ENCODE measurements at regions not wholly inside any gene's neighbourhood (a gene's known extent, or its start where the extent isn't known, plus 50 kb on each side); places are given as distances from the start of the nearest gene placed in this dataset.

GRCh38 chr16:86987746-86988670 is 329.2 kb downstream of the C16orf95 start:
- no peak for DNase-seq

- no peak for DNase-seq
Measured at GRCh38 chr16:86988920-86989696, 328.1 kb downstream of the C16orf95 start.

DNA sequence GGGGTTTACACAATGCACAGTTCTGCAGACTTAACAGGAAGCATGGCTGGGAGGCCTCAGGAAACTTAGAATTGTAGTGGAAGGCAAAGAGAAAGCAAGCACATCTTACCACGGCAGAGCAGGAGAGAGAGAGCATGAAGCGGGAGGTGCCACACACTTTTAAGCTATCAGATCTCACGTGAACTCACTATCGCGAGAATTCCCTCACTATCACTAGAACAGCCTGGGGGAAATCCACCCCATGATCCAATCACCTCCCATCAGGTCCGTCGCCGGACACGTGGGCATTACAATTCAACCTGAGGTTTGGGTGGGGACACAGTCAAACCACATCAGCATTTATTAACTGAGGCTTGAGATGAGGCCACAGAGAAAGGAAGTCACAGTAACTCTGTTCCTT is 326.7 kb downstream of the C16orf95 start:
- peak; percentile 15 for DNase-seq

DNA sequence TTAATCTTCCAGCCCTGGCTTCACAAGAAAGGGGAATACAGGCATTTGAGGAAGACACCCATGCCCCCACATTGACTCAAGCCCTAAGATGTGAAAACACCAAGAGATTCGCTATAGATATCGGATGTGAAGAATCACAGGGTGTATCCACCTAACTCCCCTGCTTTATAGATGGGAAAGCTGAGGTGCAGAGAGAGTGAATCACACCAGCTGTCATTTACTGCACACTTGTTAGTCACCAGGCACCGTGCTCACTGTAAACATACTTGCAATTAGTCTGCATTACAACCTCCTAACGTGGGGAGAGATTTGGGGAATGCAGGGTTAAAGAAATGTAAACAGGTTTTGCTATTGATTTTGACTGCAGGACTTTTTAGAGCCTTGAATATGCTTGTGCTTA is 325.5 kb downstream of the C16orf95 start:
- no peak for DNase-seq

DNA sequence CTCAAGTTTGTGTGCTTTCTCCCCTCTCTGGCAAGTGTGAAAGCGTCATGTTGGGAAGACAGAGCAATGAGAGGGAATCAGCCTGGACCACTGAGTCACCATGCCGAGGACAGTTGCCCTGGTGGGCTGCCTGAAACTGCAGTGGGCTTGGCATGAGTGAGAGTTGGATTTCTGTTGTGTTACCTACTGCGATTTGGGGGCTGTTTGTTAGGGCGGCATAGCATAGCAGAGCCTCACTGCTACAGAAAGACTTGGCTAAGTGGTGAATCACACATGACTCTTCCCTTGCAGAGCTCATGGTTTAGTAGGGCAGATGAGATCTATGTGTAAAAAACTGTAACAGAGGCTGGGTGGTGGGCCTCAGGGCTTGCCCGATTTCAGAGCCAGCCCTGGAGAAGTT is 324.6 kb downstream of the C16orf95 start:
- DNase-seq: no peak

- no peak for DNase-seq
Measured at GRCh38 chr16:86993426-86994110, 323.6 kb downstream of the C16orf95 start.

DNA sequence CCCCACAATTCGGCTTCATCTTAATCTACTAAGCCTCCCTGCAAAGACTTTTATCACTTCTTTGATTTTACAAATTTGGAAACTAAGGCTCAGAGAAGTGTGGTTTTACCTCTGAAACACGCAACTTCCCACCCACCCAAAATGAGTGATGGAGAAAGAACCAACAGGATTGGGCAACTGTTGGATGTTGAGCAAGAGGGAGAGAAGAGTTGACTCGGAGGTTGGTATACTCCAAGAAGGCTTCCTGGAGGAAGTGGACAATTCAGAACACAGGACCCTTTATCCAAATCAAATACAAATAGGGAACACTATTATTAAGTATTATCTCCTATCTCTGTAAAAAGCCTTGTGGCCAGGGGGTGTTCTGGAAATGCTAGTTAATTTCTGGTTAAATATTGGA is 323.0 kb downstream of the C16orf95 start:
- no peak for DNase-seq

DNA sequence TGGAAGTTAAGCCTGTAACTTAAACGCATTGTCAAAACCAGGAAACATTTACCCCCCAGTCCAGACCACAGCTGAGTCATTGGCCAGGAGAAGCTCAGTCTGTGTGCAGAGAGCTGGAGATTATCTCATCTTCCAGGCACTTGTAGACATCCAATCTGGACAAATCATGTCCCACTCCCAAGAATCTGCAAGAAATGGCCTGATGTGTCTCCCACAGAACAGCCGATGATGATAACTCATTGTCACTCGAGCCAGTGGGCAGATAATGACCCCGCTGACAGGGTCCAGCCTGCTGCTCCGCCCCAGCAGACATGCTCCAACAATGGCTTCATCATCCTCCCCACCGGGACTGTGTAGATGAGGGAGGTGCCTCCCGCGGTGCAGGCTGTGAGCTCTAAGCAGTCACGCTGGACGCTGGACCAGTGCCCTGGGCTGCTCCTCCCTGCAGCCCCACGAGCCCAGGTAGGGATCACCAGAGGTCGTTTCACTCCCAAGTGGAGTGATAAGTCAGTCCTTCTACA is 322.5 kb downstream of the C16orf95 start:
- DNase-seq: peak; percentile 40

DNA sequence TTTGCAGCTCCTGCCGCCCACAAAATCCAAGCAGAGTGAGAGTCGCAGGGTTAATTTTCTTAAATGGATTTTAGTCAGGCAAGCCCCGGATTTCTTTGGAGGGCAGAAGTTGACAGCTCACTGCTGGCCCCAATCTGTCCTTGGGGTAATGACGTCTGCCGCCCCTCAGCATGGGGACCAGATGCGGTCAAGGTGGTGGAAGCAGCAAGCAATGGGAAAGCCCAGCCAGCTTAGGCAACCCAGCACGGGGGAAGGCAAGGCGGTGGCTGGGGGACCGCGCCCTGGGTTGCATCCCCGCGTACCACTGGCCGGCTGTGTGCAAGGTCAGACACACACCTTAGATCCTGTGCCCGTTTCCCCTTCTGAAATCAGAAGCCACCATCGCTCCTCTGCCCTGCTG is 321.7 kb downstream of the C16orf95 start:
- no peak for DNase-seq

DNA sequence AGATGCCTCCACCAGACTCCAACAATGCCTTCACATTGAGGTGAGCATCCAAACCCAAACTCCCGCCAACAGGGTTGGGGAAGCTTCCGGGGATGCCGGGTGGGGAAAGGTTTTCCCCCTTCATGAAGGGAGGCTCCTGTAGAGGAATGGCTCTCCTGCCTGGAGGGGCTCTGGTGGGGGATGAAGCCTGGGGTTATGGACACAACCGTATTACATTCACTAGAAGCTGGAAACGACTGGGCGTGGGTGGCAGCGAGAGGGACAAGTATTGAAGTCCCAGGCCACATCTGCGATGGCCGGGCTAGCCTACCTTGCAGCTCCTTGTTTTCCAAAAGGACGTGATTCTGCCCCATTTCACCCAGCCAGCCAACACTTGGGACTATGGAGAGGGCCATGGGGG is 321.1 kb downstream of the C16orf95 start:
- no peak for DNase-seq

DNA sequence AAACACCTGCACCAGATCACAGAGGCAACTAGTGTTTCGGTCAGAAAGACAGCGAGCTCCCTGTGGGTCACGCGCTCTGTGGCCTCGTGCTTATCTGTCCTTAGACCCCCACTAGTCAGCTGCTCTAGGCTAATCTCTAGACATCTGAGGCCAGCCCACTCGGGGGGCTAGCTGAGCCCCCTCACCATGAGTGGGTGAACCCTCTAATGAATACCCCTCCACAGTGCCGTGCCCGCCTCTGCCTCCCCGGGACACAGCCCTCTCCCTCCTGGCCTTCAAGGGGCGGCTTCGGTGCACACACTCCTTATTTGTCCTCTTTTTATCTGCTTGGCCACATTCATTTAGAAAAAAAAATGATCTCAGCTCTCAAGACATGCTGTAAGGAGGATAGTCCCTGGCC is 320.1 kb downstream of the C16orf95 start:
- no peak for DNase-seq

DNA sequence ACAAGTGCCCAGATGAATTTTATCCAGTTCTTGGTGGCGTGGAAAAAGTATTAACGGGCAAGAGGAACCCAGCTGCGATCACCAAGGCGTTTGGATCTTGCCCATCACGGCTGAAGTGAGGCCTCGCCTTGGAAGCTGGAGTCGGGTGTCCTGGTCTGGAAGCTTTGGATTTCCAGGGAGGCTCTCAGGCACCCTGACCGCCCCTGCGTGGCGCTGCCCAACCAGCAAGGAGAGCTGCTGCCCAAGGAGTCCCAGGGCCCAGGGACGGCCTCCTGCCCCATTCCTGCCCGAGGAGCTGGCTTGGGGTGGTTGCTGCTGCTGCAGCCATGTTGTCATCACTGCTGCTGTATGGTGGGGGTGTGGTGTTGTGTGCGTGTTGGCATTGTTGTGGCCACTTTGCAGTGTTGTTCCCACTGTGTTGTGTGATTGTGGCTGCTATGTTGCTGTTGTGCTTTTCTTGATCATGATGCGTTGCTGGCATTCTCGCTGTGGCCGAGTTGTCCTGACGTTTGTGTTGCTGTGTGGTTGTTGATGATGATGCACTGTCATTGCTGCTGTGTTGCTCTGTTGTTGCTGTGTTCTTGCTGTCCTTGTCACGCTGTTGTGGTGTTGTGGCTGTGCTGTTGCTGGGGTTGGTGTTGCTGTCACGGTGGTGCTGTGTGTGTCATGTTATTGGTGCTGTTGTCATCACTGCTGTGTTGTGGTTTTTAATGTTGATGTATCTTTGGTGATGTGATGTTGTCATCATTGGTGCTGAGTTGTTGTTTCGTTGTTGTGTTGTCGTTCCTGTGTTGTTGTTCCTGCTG is 318.8 kb downstream of the C16orf95 start:
- DNase-seq: no peak

DNA sequence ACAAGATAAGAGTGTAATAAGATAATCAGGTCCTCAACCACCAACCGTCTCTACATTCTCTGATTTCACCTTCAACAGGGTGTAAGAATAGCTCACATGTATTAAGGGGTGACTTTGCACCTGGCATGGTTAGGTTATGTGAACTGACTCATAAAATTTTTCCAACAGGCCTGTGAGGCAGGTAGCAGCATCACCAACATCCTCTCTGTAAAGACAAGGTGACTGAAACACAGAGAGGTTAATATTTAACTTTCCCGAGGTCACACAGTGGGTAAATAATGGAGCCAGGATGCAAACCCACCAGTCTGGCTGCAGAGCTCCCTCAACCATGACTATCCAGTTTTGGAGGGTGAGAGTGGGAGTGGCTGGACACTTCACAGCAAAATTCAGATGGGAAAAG is 317.2 kb downstream of the C16orf95 start:
- DNase-seq: no peak

GRCh38 chr16:87002717-87003413 is 314.3 kb downstream of the C16orf95 start:
- DNase-seq: no peak

DNA sequence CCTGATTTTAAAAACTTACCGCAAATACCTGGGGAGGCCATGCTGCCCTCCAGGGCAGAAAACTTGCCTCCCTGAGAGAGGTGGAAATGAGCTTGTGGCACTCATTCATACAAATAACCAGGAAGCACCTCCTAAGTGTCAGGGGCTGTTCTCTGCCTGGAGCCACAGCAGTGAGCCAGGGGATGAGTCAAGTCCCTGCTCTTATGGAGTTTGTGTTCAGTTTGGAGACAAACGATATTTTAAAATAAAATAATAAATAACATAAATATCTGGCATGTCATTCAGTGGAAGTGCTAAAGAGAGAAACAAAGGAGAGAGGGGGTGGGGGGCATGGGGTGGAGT is 313.8 kb downstream of the C16orf95 start:
- DNase-seq: no peak

- no peak for DNase-seq
Measured at GRCh38 chr16:87006021-87006420, 311.2 kb downstream of the C16orf95 start.

- DNase-seq: no peak
Measured at GRCh38 chr16:87006789-87007745, 310.1 kb downstream of the C16orf95 start.

DNA sequence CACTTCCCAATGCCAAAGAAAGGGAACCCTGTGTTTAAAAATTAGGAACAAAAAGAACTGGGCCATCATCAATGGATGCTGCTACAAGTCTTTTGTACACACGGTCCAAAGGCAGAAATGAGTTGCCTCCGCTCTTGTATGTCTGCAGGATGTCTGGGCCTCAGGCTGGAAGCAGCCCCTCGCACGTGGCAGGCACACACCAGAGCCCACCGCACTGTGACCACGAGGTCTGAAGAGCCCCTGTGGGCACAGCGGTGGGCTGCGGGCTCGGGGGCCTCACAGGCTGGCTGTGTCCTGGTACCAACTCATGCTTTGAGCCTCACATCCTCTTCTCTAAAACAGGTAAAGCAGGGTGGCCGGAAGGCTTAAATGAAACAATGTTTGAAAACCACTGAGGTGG is 309.3 kb downstream of the C16orf95 start:
- DNase-seq: no peak

DNA sequence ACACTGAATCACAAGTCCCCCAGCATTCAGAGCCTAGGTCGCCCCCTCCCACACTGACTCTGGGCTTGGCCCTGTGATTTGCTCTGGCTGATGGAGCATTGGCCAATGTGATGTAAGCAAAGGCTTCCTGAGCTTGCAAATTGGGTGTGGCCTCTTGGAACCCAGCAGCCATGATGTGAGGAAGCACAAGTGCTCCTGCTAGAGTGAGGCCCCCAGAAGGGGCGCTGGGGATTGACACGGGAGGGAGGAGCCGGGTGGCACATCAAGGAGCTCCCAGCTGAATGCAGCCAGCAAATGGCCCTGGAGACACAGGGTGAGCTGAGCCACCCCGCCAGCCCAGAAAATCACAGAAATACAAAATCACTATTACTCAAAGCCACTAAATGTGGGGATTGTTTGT is 308.5 kb downstream of the C16orf95 start:
- DNase-seq: no peak
